Endothelial cell of umbilical vein (primary cell): ENCODE measurements at regions not wholly inside any gene's neighbourhood (a gene's known extent, or its start where the extent isn't known, plus 50 kb on each side); places are given as distances from the start of the nearest gene placed in this dataset.

ENCODE experiments used
- CTCF ChIP-seq, 2 donors: IDR thresholded peaks; 1 replicate in 1 of 2; 2 replicates in 1 of 2; pipeline ENCODE4 v1.5.1; 2011; ENCODE audit warnings: low read length in 2 of 2, mild to moderate bottlenecking in 2 of 2, moderate library complexity in 2 of 2, control low read depth in 1 of 2, inconsistent platforms in 1 of 2, low read depth in 1 of 2; ENCODE audit not compliant: insufficient read depth in 1 of 2; ENCODE audit errors: extremely low read depth in 1 of 2
- EZH2 ChIP-seq: IDR thresholded peaks from 2 replicates; pipeline ENCODE4 v1.6.1; 2012; ENCODE audit warnings: borderline replicate concordance, low read depth, mild to moderate bottlenecking, moderate library complexity, low read length, inconsistent platforms; ENCODE audit not compliant: severe bottlenecking
- FOS ChIP-seq: IDR thresholded peaks from 2 replicates; pipeline ENCODE4 v1.6.1; 2011; ENCODE audit warnings: mild to moderate bottlenecking, low read length, moderate library complexity, borderline replicate concordance; ENCODE audit not compliant: insufficient read depth

GRCh38 chrX:121894756-121895155 is 847.3 kb downstream of the GLUD2 start:
- TF ChIP-seq CTCF (IDR thresholded peaks at IDR 0.05; ENCODE audit: extremely low read depth in 1 of 2, insufficient read depth in 1 of 2, low read depth in 1 of 2, low read length in 2 of 2) (no peak), FOS (no peak), EZH2 (no peak)
